ENCODE measurements at regions not wholly inside any gene's neighbourhood (a gene's known extent, or its start where the extent isn't known, plus 50 kb on each side); places are given as distances from the start of the nearest gene placed in this dataset.
"Not testable (repeated sequence)": the region's sequence is repeated elsewhere in the genome, so short reads cannot be mapped to it uniquely, and the experiment has no call there.

DNA sequence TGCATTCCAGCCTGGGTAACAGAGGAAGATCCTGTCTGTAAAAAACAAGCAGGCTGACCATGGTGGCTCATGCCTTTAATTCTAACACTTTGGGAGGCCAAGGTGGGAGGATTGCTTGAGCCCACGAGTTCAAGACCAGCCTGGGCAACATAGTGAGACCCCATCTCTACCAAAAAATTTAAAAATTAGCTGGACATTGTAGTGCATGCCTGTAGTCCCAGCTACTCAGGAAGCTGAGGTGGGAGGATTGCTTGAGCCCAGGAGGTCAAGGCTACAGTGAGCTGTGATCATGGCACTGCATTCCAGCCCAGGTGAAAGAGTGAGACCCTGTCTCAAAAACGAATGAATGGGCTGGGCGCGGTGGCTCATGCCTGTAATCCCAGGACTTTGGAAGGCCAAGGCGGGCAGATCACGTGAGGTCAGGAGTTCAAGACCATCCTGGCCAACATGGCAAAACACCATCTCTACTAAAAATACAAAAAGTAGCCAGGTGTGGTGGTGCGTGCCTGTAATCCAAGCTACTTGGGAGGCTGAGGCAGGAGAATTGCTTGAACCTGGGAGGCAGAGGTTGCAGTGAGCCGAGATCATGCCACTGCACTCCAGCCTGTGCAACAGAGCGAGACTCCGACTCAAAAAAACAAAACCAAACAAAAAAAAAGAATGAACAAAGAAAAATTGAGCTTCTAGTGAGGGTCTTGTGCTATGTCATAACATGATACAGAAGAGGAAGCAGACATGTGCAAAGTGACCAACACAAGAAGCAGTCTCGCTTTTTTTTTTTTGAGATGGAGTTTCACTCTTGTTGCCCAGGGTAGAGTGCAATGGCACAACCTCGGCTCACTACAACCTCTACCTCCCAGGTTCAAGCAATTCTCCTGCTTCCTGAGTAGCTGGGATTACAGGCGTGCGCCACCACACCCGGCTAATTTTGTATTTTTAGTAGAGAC is 54.1 kb upstream of the NCOA3 start:
- TF ChIP-seq, protein P1, sequence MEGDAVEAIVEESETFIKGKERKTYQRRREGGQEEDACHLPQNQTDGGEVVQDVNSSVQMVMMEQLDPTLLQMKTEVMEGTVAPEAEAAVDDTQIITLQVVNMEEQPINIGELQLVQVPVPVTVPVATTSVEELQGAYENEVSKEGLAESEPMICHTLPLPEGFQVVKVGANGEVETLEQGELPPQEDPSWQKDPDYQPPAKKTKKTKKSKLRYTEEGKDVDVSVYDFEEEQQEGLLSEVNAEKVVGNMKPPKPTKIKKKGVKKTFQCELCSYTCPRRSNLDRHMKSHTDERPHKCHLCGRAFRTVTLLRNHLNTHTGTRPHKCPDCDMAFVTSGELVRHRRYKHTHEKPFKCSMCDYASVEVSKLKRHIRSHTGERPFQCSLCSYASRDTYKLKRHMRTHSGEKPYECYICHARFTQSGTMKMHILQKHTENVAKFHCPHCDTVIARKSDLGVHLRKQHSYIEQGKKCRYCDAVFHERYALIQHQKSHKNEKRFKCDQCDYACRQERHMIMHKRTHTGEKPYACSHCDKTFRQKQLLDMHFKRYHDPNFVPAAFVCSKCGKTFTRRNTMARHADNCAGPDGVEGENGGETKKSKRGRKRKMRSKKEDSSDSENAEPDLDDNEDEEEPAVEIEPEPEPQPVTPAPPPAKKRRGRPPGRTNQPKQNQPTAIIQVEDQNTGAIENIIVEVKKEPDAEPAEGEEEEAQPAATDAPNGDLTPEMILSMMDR (conservative IDR thresholded peaks at IDR 0.05 in 1 of 2, IDR thresholded peaks at IDR 0.05 in 1 of 2; ENCODE audit: extremely low read depth in 1 of 2, insufficient read depth in 1 of 2, low read depth in 1 of 2, low read length in 2 of 2) = not testable (repeated sequence)
- not testable (repeated sequence) for TF ChIP-seq EZH2 (IDR thresholded peaks at IDR 0.05; ENCODE audit: borderline replicate concordance, low read length)
